ENCODE measurements at regions not wholly inside any gene's neighbourhood (a gene's known extent, or its start where the extent isn't known, plus 50 kb on each side); places are given as distances from the start of the nearest gene placed in this dataset.
"Not testable (repeated sequence)": the region's sequence is repeated elsewhere in the genome, so short reads cannot be mapped to it uniquely, and the experiment has no call there.

DNA sequence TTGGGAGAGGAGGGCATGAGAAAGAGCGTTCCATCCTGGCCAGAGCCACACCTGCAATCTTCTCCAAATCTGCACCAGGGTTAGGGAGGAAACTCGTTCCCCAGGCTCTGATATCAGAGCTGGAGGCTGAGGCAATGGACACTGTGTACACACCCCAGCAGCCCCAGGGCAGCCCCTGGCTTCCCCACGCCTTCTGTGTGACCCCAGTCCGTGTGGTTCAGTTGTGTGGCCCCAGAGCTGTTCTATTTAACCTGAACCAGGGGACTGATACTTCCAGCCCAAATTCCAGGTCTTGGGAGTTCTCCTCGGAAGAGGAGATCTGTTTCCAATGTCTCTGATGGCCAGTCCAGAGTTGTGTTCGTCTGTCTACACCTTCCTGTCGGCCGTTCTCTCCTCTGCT lies 242.6 kb upstream of the EXOC2 start:
- Mint-ChIP-seq H3K27me3 (peaks cover 1% of the 10 kb centered on the region), H3K4me1 (ENCODE audit: low read depth) (no peaks in the 10 kb centered on the region), H3K4me3 (no peak overlapping the region), H3K9me3 (ENCODE audit: low read depth) (no peaks in the 10 kb centered on the region), H3K36me3 (no peaks in the 10 kb centered on the region), H3K27ac (no peak overlapping the region)

DNA sequence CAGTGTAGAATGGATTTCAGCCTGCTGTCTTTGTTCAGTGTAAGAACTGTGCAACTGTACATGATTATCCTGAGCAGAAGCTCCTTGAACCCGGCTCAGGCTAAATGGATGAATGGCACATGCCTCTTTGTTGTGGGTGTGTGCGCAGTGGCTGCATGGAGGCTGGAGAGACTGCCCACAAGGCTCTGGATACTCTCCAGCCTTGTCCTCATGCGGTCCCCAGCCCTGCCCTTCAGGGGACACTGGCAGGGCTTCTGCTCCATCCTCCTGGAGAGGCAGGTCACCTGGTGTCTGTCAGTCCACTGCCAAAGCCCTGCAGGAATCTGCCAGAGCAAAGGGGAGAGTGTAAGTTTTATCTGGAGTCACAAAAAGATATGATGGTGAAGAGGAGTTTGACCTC lies 241.7 kb upstream of the EXOC2 start:
- H3K27ac Mint-ChIP-seq: no peak overlapping the region
- no peaks in the 10 kb centered on the region for H3K4me1 Mint-ChIP-seq (ENCODE audit: low read depth)
- peaks cover 1% of the 10 kb centered on the region for H3K27me3 Mint-ChIP-seq
- no peak overlapping the region for H3K4me3 Mint-ChIP-seq
- no peaks in the 10 kb centered on the region for H3K36me3 Mint-ChIP-seq
- H3K9me3 Mint-ChIP-seq (ENCODE audit: low read depth): no peaks in the 10 kb centered on the region

- not testable (repeated sequence) for H3K27me3 Mint-ChIP-seq; H3K4me1 Mint-ChIP-seq (ENCODE audit: low read depth); H3K9me3 Mint-ChIP-seq (ENCODE audit: low read depth); H3K27ac Mint-ChIP-seq; H3K36me3 Mint-ChIP-seq; H3K4me3 Mint-ChIP-seq
Measured at GRCh38 chr6:931919-932318, 239.0 kb upstream of the EXOC2 start.

GRCh38 chr6:927157-927556 lies 234.2 kb upstream of the EXOC2 start:
- H3K27me3 Mint-ChIP-seq: peaks cover 15% of the 10 kb centered on the region
- no peaks in the 10 kb centered on the region for H3K4me1 Mint-ChIP-seq (ENCODE audit: low read depth)
- H3K9me3 Mint-ChIP-seq (ENCODE audit: low read depth): peaks cover 8% of the 10 kb centered on the region
- H3K27ac Mint-ChIP-seq: no peak overlapping the region
- no peak overlapping the region for H3K4me3 Mint-ChIP-seq
- no peaks in the 10 kb centered on the region for H3K36me3 Mint-ChIP-seq

DNA sequence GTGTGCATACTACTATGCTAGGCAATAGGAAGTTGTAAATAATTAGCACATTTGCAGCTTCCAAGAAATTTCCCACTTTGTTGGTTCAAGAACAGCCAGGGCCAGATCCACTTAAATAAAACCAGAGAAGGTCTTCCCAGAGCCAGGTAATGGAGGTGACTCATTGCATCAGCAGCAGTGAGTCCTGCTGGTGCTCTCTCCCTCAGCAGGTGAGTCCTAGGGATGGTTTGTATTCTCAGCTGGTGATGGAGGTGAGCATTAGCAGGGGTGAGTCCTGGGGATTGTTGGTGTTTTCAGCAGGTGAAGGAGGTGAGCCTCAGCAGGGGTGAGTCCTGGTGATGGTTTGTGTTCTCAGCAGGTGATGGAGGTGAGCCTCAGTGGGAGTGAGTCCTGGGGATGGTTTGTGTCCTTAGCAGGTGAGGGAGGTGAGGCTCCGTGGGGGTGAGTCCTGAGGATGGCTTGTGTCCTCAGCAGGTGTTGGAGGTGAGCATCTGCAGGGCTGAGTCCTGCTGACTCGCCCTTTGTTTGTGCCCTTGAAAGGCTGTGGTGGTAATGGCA lies 232.8 kb upstream of the EXOC2 start:
- no peak overlapping the region for H3K4me3 Mint-ChIP-seq
- no peaks in the 10 kb centered on the region for H3K4me1 Mint-ChIP-seq (ENCODE audit: low read depth)
- H3K9me3 Mint-ChIP-seq (ENCODE audit: low read depth): peaks cover 10% of the 10 kb centered on the region
- H3K36me3 Mint-ChIP-seq: no peaks in the 10 kb centered on the region
- peaks cover 15% of the 10 kb centered on the region for H3K27me3 Mint-ChIP-seq
- no peak overlapping the region for H3K27ac Mint-ChIP-seq

GRCh38 chr6:924661-925060 lies 231.7 kb upstream of the EXOC2 start:
- H3K36me3 Mint-ChIP-seq: no peaks in the 10 kb centered on the region
- no peak overlapping the region for H3K27ac Mint-ChIP-seq
- no peak overlapping the region for H3K4me3 Mint-ChIP-seq
- peaks cover 15% of the 10 kb centered on the region for H3K27me3 Mint-ChIP-seq
- peaks cover 18% of the 10 kb centered on the region for H3K9me3 Mint-ChIP-seq (ENCODE audit: low read depth)
- H3K4me1 Mint-ChIP-seq (ENCODE audit: low read depth): no peaks in the 10 kb centered on the region

- Mint-ChIP-seq H3K36me3 (no peaks in the 10 kb centered on the region), H3K4me3 (no peak overlapping the region), H3K27ac (no peak overlapping the region), H3K27me3 (peaks cover 22% of the 10 kb centered on the region), H3K4me1 (ENCODE audit: low read depth) (no peaks in the 10 kb centered on the region), H3K9me3 (ENCODE audit: low read depth) (peaks cover 25% of the 10 kb centered on the region)
Measured at GRCh38 chr6:921400-921799, 228.5 kb upstream of the EXOC2 start.

DNA sequence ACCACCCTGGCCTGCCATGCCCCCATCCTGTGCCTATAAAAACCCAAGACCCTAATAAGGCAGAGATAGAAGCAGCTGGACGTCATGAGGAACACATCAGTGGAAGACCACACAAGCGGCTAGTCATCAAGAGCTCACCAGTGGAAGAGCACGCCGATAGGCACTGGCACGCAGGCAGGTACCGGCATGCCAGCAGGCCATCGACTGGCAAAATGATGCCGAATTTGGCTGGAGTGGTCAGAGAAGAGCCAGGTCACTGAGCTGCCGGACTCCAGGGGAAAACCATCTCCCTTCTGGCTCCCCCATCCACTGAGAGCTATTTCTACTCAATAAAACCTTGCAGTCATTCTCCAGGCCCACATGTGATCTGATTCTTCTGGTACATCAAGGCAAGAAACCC lies 227.6 kb upstream of the EXOC2 start:
- no peak overlapping the region for H3K4me3 Mint-ChIP-seq
- H3K36me3 Mint-ChIP-seq: no peaks in the 10 kb centered on the region
- peaks cover 25% of the 10 kb centered on the region for H3K9me3 Mint-ChIP-seq (ENCODE audit: low read depth)
- H3K4me1 Mint-ChIP-seq (ENCODE audit: low read depth): no peaks in the 10 kb centered on the region
- H3K27me3 Mint-ChIP-seq: peaks cover 22% of the 10 kb centered on the region
- H3K27ac Mint-ChIP-seq: no peak overlapping the region

DNA sequence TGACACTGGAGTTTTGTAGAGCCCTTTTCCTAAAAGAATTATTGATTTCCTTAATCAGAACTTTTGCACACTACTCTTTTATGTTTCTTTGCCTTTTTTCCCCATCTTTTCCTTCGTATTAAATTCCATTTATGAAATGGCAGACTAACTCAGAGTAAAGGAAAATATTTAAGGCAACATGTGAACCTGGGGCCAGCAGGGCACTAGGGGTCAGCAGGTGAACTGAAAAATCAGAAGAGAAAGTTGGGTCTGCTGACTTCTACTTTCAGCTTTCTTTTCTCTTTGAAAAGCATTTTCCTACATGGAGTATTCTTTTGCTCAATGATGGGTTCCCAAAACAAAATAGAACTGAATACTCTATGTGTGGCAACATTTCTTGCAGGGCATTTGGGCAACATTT lies 226.6 kb upstream of the EXOC2 start:
- Mint-ChIP-seq H3K4me3 (no peak overlapping the region), H3K27ac (no peak overlapping the region), H3K4me1 (ENCODE audit: low read depth) (no peaks in the 10 kb centered on the region), H3K36me3 (no peaks in the 10 kb centered on the region), H3K9me3 (ENCODE audit: low read depth) (peaks cover 25% of the 10 kb centered on the region), H3K27me3 (peaks cover 22% of the 10 kb centered on the region)

DNA sequence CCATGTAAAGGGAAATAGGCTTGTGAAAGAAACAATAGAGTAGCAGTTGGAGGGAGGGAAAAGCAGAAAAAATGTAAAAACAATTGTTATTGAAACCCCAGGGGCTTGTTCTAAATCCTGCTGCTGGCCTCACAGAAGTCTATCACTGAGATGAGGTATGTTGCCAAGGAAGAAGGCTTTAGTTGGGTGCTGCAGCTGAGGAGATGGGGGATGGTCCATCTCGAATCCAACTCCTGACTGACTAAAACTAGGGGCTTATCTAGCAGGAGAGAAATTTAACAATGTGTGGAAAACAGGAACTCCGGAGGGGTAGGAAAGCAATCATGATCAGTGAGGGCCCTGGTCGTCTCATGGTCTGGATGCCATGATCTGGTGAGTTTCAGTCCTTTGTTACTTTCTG lies 225.0 kb upstream of the EXOC2 start:
- Mint-ChIP-seq H3K4me3 (no peak overlapping the region), H3K4me1 (ENCODE audit: low read depth) (no peaks in the 10 kb centered on the region), H3K27ac (no peak overlapping the region), H3K27me3 (peaks cover 17% of the 10 kb centered on the region), H3K9me3 (ENCODE audit: low read depth) (peaks cover 20% of the 10 kb centered on the region), H3K36me3 (no peaks in the 10 kb centered on the region)

DNA sequence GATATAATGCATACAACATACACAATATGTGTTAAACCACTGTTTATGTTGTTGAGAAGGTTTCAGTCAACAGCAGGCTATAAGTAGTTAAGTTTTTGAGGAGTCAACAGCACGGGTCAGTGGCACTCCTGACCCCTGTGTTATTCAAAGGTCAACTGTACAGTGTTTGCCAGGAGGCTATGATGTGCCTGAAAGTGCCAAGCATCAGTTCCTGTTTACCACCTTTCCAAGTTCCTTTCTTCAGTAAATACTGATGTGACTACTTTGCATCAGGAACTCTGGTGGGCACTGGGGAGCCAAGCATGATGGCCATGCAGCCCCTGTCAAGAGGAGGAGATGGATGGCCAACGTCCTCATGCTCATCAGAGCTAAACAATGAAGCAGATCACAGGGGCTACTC lies 224.4 kb upstream of the EXOC2 start:
- Mint-ChIP-seq H3K27me3 (peaks cover 17% of the 10 kb centered on the region), H3K4me3 (no peak overlapping the region), H3K9me3 (ENCODE audit: low read depth) (peaks cover 20% of the 10 kb centered on the region), H3K4me1 (ENCODE audit: low read depth) (no peaks in the 10 kb centered on the region), H3K36me3 (no peaks in the 10 kb centered on the region), H3K27ac (no peak overlapping the region)

GRCh38 chr6:916131-916530 lies 223.2 kb upstream of the EXOC2 start:
- no peak overlapping the region for H3K4me3 Mint-ChIP-seq
- no peak overlapping the region for H3K27ac Mint-ChIP-seq
- peaks cover 18% of the 10 kb centered on the region for H3K9me3 Mint-ChIP-seq (ENCODE audit: low read depth)
- no peaks in the 10 kb centered on the region for H3K36me3 Mint-ChIP-seq
- no peaks in the 10 kb centered on the region for H3K4me1 Mint-ChIP-seq (ENCODE audit: low read depth)
- H3K27me3 Mint-ChIP-seq: peaks cover 19% of the 10 kb centered on the region

DNA sequence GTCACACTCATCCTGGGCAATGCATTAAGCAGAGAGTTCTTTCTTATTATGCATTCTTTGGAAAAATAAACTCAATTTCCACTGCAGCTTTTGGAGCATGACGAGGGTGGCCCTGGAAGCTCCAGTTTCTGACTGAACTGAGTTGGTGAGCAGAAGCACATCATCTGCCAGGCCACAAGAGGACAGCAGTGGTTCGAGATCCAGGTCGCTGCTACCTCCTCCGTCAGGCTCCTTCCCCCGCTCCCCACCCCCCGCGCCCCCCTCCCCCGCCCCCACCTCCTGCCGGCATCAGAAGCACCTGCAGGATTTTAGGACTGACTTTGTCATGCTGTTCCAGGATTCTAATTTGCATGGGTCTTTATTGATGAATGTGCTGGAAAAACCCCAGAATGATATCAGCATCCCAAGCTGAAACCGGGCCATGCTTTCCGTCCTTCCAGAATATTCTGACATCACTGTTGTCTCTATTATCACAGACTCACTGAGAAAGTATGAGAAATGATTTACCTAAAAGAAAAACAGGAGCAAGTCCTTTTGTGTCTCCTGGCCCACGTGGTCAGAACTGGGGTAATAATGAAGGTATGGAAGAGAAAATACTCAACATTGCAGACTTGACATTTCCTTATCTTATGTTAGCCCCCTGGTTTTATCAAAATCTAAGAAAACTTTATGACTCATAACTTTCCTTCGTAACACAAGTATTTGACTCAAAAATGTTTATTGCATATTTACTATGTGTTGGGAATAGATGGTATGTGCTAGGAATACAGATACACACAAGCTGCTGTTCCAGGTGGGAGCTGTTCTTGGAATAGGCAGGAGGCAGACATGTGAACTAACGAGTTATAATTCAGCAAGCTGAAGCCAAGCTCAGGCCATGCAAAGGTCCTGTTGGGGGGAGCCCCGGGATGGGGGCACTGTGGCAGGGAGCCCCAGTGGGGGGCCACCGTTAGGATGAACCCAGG lies 220.2 kb upstream of the EXOC2 start:
- Mint-ChIP-seq H3K36me3 (no peaks in the 10 kb centered on the region), H3K27me3 (peaks cover 22% of the 10 kb centered on the region), H3K4me1 (ENCODE audit: low read depth) (no peaks in the 10 kb centered on the region), H3K9me3 (ENCODE audit: low read depth) (peaks cover 6% of the 10 kb centered on the region), H3K27ac (no peak overlapping the region), H3K4me3 (no peak overlapping the region)

DNA sequence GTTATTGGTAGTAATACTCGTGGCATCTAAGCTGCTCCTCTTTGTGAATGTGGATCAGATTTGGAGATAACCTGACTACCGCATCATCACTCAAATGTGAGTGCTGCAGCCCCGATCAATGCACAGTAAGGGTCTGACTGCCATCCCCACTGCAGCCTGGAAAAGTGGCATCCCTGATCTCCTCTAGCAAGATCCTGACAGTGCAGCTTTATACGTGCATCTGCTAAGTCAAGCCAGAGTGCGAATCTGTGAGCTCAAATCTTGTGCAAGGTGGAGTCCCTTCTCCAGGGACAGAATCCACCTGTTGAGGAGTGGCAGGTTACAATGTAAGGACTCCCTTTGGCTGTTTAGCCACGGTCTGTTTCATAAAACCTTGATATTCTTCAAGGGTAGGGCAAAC lies 215.0 kb upstream of the EXOC2 start:
- no peaks in the 10 kb centered on the region for H3K36me3 Mint-ChIP-seq
- H3K4me1 Mint-ChIP-seq (ENCODE audit: low read depth): no peaks in the 10 kb centered on the region
- H3K27ac Mint-ChIP-seq: no peak overlapping the region
- peaks cover 7% of the 10 kb centered on the region for H3K27me3 Mint-ChIP-seq
- no peaks in the 10 kb centered on the region for H3K9me3 Mint-ChIP-seq (ENCODE audit: low read depth)
- no peak overlapping the region for H3K4me3 Mint-ChIP-seq

DNA sequence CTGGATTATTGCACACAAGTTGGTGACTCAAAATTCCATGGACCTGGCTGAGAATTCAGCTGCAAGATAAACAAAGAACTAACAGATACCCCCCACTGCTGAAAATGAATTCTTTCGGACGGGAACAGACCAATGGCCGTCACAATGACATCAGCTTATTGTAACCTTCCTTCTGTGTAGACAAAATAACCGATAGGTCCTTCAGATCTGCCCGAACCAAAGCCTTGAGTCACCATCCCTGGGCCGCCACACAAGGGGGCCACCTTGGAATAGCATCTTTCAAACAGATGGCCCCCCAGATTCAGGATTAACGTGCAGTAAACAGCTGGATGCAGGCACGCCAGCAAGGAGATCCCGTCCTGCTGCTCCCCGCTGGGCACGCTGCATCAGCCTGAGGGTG lies 214.0 kb upstream of the EXOC2 start:
- Mint-ChIP-seq H3K36me3 (no peaks in the 10 kb centered on the region), H3K27ac (no peak overlapping the region), H3K4me1 (ENCODE audit: low read depth) (no peaks in the 10 kb centered on the region), H3K4me3 (no peak overlapping the region), H3K27me3 (peaks cover 5% of the 10 kb centered on the region), H3K9me3 (ENCODE audit: low read depth) (no peaks in the 10 kb centered on the region)

DNA sequence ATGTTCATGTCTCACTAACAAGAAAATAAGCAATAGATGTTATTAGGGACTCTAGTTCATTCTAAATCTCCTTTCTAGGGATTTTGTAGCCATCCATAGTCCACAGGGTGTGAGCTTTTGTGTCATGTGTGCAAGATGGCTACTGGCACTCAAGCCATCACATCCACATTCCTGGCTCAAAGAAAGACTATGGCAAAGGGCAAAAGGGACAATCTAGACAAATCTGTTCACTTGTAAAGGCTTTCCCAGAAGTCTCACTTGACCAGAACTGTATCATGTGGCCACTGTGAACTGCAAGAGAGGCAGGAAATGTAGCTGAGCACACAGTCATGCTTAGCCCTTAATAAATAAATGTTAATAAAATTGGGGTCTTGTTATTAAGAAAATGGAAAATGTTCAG lies 212.6 kb upstream of the EXOC2 start:
- Mint-ChIP-seq H3K27ac (no peak overlapping the region), H3K4me1 (ENCODE audit: low read depth) (no peaks in the 10 kb centered on the region), H3K27me3 (peaks cover 5% of the 10 kb centered on the region)

More for the DNA sequence above, 212.6 kb upstream of the EXOC2 start:
- Mint-ChIP-seq H3K4me3 (no peak overlapping the region), H3K9me3 (ENCODE audit: low read depth) (no peaks in the 10 kb centered on the region), H3K36me3 (no peaks in the 10 kb centered on the region)
